ENCODE measurements at regions not wholly inside any gene's neighbourhood (a gene's known extent, or its start where the extent isn't known, plus 50 kb on each side); places are given as distances from the start of the nearest gene placed in this dataset.

GRCh38 chr15:69602921-69603320 is 150.3 kb downstream of the RPLP1 start:
- TF ChIP-seq CTCF (IDR thresholded peaks at IDR 0.05) (no peak), POLR2A (IDR thresholded peaks at IDR 0.05) (no peak)

Measured in thyroid gland (tissue), 4 donors.